ENCODE measurements at regions not wholly inside any gene's neighbourhood (a gene's known extent, or its start where the extent isn't known, plus 50 kb on each side); places are given as distances from the start of the nearest gene placed in this dataset.

DNA sequence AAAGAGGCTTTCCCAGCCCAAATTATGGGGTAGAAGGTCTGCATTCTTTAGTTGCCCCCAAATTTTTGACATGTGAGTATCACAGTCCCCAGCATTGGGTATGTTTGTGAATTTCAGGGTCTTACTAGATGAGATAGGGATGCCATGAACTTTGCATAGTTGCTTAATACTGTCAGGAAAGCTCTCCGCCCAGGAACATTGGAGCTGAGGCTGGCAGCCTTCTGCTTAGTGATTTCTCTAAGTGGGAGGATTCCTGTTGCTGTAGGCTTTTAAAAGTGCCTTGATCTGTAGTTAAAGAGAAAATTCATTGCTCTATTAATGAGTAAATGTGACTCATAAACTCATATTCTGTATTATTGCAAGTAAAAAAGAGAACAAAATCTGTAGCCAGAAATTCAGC is 206.9 kb downstream of the CAVIN4 start:
- no peak for ATAC-seq
- WGBS, 2 donors (ENCODE audit: low coverage in 1 of 2), result 71 to 83% methylated on average over 1 of the region's 1 CpG
- Histone ChIP-seq H3K36me3 (no peaks in the 10 kb centered on the region), H3K27me3 (no peaks in the 10 kb centered on the region), H3K27ac (no peak overlapping the region), H3K4me1 (no peaks in the 10 kb centered on the region), H3K9me3 (peaks cover 0 to 11% (median 0%) of the 10 kb centered on the region in 3 donors), H3K4me3 (no peak overlapping the region)
- no peak for TF ChIP-seq EP300 (IDR thresholded peaks at IDR 0.05)
- TF ChIP-seq POLR2A (IDR thresholded peaks at IDR 0.05), result no peak
- TF ChIP-seq, protein P1, sequence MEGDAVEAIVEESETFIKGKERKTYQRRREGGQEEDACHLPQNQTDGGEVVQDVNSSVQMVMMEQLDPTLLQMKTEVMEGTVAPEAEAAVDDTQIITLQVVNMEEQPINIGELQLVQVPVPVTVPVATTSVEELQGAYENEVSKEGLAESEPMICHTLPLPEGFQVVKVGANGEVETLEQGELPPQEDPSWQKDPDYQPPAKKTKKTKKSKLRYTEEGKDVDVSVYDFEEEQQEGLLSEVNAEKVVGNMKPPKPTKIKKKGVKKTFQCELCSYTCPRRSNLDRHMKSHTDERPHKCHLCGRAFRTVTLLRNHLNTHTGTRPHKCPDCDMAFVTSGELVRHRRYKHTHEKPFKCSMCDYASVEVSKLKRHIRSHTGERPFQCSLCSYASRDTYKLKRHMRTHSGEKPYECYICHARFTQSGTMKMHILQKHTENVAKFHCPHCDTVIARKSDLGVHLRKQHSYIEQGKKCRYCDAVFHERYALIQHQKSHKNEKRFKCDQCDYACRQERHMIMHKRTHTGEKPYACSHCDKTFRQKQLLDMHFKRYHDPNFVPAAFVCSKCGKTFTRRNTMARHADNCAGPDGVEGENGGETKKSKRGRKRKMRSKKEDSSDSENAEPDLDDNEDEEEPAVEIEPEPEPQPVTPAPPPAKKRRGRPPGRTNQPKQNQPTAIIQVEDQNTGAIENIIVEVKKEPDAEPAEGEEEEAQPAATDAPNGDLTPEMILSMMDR (IDR thresholded peaks at IDR 0.05), result no peak
- no peak for TF ChIP-seq POLR2AphosphoS5 (IDR thresholded peaks at IDR 0.05)

DNA sequence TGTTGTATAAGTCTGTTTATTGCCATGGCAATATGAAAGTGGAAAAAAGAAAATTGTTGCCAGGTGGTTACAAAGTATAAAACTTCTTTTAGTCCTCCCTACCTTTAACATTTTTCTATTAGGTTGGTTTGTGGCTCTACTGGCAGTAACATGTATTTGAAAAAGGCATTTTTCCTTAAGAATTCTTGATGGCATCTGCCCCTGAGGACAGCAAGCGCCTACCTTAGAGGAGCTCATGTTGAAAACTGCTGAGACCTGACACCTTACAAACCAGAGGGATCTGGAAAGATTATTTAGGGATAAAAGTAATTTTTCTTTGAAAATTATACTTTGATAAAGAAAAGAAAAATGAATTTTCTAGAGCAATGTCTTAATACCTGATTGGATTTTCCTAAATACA is 208.1 kb downstream of the CAVIN4 start:
- Histone ChIP-seq H3K9me3 (peaks cover 0 to 11% (median 0%) of the 10 kb centered on the region in 3 donors), H3K27me3 (no peaks in the 10 kb centered on the region), H3K4me3 (no peak overlapping the region), H3K27ac (no peak overlapping the region), H3K4me1 (no peaks in the 10 kb centered on the region), H3K36me3 (no peaks in the 10 kb centered on the region)
- TF ChIP-seq, protein P1 (IDR thresholded peaks at IDR 0.05), result no peak
- TF ChIP-seq POLR2AphosphoS5 (IDR thresholded peaks at IDR 0.05) (no peak), EP300 (IDR thresholded peaks at IDR 0.05) (no peak), POLR2A (IDR thresholded peaks at IDR 0.05) (no peak)
- no peak for ATAC-seq
- 55 to 67% methylated on average over 1 of the region's 1 CpG for WGBS, 2 donors (ENCODE audit: low coverage in 1 of 2)

DNA sequence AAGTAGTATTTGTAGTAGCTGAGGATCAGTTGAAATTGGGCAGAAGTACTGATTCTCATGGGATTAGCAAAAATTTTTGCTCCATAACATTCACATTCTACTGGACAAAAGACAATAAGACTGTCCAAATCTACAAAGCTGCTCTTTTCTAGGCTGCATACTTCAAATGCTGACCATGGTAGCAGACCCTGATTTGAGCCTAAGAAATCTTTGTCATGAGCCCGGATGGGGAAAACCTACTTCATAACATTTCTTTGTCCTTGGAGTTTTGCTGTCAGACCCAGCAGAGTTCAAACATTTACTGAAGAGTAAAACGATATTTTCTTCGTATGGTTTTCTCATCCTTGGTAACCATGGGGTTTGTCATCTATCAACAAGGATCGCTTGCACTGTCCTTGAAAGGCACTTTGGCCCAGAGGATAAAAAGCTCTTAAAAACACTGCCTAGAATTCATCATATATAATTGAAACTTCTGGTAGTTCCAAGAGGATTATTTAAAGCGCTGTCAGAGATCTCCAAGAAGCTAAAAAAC is 216.9 kb downstream of the CAVIN4 start:
- no peak overlapping the region for H3K4me3 ChIP-seq
- no peak overlapping the region for H3K27ac ChIP-seq
- H3K4me1 ChIP-seq, result no peaks in the 10 kb centered on the region
- ATAC-seq, result no peak
- H3K36me3 ChIP-seq, result no peaks in the 10 kb centered on the region
- H3K9me3 ChIP-seq, result no peaks in the 10 kb centered on the region
- TF ChIP-seq POLR2AphosphoS5 (IDR thresholded peaks at IDR 0.05) (no peak), EP300 (IDR thresholded peaks at IDR 0.05) (no peak), POLR2A (IDR thresholded peaks at IDR 0.05) (no peak)
- TF ChIP-seq, protein P1 (IDR thresholded peaks at IDR 0.05), result no peak
- H3K27me3 ChIP-seq, result no peaks in the 10 kb centered on the region
- WGBS, 2 donors (ENCODE audit: low coverage in 1 of 2), result 84 to 91% methylated on average over 5 of the region's 5 CpGs

DNA sequence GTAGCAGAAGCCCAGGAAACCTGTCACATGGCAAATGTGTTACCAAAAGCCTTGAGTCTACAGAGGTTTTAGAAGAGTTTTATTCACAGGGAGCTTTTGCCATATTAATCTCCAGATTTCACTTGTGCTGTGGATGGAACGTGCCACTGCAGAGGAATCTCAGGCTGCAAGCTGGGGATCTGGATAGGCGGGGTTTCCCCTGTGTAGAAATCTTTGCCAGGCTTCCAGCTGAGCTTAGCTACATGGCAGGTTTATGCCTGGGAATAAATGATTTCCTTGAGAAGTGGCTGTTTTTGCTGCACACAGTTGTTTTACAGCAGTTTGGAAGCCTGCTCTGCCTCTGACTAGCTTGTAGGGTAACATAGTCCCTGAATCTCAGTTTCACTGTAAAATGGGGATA is 224.6 kb upstream of the PLPPR1 start:
- Histone ChIP-seq H3K9me3 (no peaks in the 10 kb centered on the region), H3K4me1 (no peaks in the 10 kb centered on the region), H3K4me3 (no peak overlapping the region), H3K27ac (no peak overlapping the region), H3K27me3 (no peaks in the 10 kb centered on the region), H3K36me3 (no peaks in the 10 kb centered on the region)
- 33 to 63% methylated on average over 2 of the region's 2 CpGs for WGBS, 2 donors (ENCODE audit: low coverage in 1 of 2)
- ATAC-seq, result no peak
- TF ChIP-seq POLR2AphosphoS5 (IDR thresholded peaks at IDR 0.05) (no peak), POLR2A (IDR thresholded peaks at IDR 0.05) (no peak)

DNA sequence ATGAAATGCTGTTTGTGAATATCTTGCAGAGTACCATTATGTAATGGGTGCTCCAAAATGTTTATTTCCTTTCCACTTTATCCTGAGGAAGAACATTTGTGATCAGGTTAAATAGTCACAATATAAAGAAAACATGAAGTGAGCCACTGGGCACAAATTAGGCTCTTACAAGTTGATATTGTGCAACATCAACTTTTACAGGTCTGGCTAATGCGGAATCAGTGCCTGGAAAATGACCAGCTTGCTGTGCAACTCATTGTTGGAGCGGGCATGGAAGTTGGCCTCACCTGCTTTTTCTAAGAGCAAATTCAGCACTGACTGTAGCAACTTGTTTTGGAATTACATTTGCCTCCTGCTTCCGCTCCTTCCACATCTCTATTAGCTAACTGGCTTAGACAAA is 216.9 kb upstream of the PLPPR1 start:
- Histone ChIP-seq H3K4me3 (no peak overlapping the region), H3K27me3 (no peaks in the 10 kb centered on the region), H3K27ac (no peak overlapping the region), H3K9me3 (peaks cover 0 to 4% (median 0%) of the 10 kb centered on the region in 3 donors), H3K4me1 (no peaks in the 10 kb centered on the region), H3K36me3 (no peaks in the 10 kb centered on the region)
- no peak for TF ChIP-seq EP300 (IDR thresholded peaks at IDR 0.05)
- TF ChIP-seq POLR2AphosphoS5 (IDR thresholded peaks at IDR 0.05), result no peak
- TF ChIP-seq POLR2A (IDR thresholded peaks at IDR 0.05), result no peak
- TF ChIP-seq, protein P1 (IDR thresholded peaks at IDR 0.05), result no peak
- no peak for ATAC-seq
- 63 to 89% methylated on average over 2 to 3 of the region's 3 CpGs for WGBS, 2 donors (ENCODE audit: low coverage in 1 of 2)

All from gastroesophageal sphincter (tissue), 4 donors.